Endothelial cell of umbilical vein (primary cell): ENCODE measurements at regions not wholly inside any gene's neighbourhood (a gene's known extent, or its start where the extent isn't known, plus 50 kb on each side); places are given as distances from the start of the nearest gene placed in this dataset.

Experiments
- EZH2 ChIP-seq: IDR thresholded peaks from 2 replicates; pipeline ENCODE4 v1.6.1; 2012; ENCODE audit warnings: borderline replicate concordance, low read depth, mild to moderate bottlenecking, moderate library complexity, low read length, inconsistent platforms; ENCODE audit not compliant: severe bottlenecking
- POLR2AphosphoS5 ChIP-seq: IDR thresholded peaks from 2 replicates; pipeline ENCODE4 v1.6.1; 2012; ENCODE audit warnings: low read depth, mild to moderate bottlenecking, control low read depth, low read length, moderate library complexity; ENCODE audit not compliant: insufficient read depth
- TF ChIP-seq, protein P1 (sequence below), 2 donors: IDR thresholded peaks; 1 replicate in 1 of 2; 2 replicates in 1 of 2; pipeline ENCODE4 v1.5.1; 2011; ENCODE audit warnings: low read length in 2 of 2, mild to moderate bottlenecking in 2 of 2, moderate library complexity in 2 of 2, control low read depth in 1 of 2, inconsistent platforms in 1 of 2, low read depth in 1 of 2; ENCODE audit not compliant: insufficient read depth in 1 of 2; ENCODE audit errors: extremely low read depth in 1 of 2

DNA sequence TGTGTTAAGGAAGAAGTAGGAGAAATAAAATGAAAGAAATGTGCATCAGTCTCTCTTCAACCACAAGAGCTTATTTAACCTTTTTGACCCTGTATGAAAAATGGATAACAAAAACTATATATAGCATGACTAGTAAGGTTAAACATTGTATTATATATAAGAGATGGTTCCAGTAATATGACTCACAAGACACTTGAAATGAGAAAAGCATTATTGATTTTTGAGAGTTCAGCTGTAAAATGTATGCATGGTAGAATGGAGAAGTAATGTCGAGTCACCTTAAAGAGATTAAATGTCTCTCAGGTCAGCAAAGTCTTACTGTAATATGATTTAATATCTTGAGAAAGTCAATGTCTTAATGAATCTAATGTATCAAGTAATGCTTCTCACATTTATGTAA is 860.9 kb downstream of the TAF11L14 start:
- no peak for TF ChIP-seq EZH2
- TF ChIP-seq, protein P1, sequence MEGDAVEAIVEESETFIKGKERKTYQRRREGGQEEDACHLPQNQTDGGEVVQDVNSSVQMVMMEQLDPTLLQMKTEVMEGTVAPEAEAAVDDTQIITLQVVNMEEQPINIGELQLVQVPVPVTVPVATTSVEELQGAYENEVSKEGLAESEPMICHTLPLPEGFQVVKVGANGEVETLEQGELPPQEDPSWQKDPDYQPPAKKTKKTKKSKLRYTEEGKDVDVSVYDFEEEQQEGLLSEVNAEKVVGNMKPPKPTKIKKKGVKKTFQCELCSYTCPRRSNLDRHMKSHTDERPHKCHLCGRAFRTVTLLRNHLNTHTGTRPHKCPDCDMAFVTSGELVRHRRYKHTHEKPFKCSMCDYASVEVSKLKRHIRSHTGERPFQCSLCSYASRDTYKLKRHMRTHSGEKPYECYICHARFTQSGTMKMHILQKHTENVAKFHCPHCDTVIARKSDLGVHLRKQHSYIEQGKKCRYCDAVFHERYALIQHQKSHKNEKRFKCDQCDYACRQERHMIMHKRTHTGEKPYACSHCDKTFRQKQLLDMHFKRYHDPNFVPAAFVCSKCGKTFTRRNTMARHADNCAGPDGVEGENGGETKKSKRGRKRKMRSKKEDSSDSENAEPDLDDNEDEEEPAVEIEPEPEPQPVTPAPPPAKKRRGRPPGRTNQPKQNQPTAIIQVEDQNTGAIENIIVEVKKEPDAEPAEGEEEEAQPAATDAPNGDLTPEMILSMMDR (IDR thresholded peaks at IDR 0.05; ENCODE audit: extremely low read depth in 1 of 2, insufficient read depth in 1 of 2, low read depth in 1 of 2, low read length in 2 of 2), result no peak
- TF ChIP-seq POLR2AphosphoS5, result no peak
